Naive thymus-derived CD4-positive, alpha-beta T cell (primary cell): ENCODE measurements at regions not wholly inside any gene's neighbourhood (a gene's known extent, or its start where the extent isn't known, plus 50 kb on each side); places are given as distances from the start of the nearest gene placed in this dataset.
"Not testable (repeated sequence)": the region's sequence is repeated elsewhere in the genome, so short reads cannot be mapped to it uniquely, and the experiment has no call there.

Experiments used
- ATAC-seq: fragments of 150-1000 bp; cut with Tn5 transposase; 2 replicates; pipeline ENCODE4 v1.10.0; 2021; ENCODE audit warnings: mild to moderate bottlenecking, moderate library complexity
- CTCF ChIA-PET: fragments of 350-600 bp; sonication (Branson Sonifier 250); formaldehyde crosslinking; loops from one replicate; lab custom pipeline; 2021; ENCODE audit warnings: antibody characterized with exemption; lab: Charles Lee
- POLR2A ChIA-PET: fragments of 350-600 bp; sonication (Branson Sonifier 250); formaldehyde crosslinking; loops from one replicate; lab custom pipeline; 2021; ENCODE audit warnings: antibody characterized with exemption, inconsistent platforms; lab: Charles Lee
- DNase-seq, 9 donors: peaks; one replicate each; pipeline versions ENCODE4 v3.0.0 to v3.0.0-alpha.2; 2020 to 2022; ENCODE audit warnings: mixed read lengths in 1 of 9
- H3K27ac ChIP-seq: one replicate; pipeline ENCODE4 v1.7.0; 2013; ENCODE audit warnings: mild to moderate bottlenecking, low read depth, low read length, moderate library complexity
- H3K27me3 ChIP-seq, 2 donors: one replicate each; pipeline ENCODE4 v1.7.0; 2013; ENCODE audit warnings: low read length in 2 of 2, mild to moderate bottlenecking in 2 of 2, moderate library complexity in 2 of 2; ENCODE audit not compliant: control insufficient read depth in 2 of 2, insufficient read depth in 2 of 2
- H3K36me3 ChIP-seq, 3 experiments: 1 replicate in 2 of 3; 2 replicates in 1 of 3; pipeline ENCODE4 v1.7.0; 2013; ENCODE audit warnings: low read length in 3 of 3, mild to moderate bottlenecking in 3 of 3, moderate library complexity in 1 of 3; ENCODE audit not compliant: insufficient read depth in 3 of 3, control insufficient read depth in 2 of 3
- H3K4me1 ChIP-seq, 2 donors: one replicate each; pipeline ENCODE4 v1.7.0; 2013; ENCODE audit warnings: low read length in 2 of 2, mild to moderate bottlenecking in 2 of 2, moderate library complexity in 1 of 2; ENCODE audit not compliant: control insufficient read depth in 2 of 2, insufficient read depth in 2 of 2
- H3K4me3 ChIP-seq: 2 replicates; pipeline ENCODE4 v1.7.0; 2013; ENCODE audit warnings: mild to moderate bottlenecking, low read length
- H3K9me3 ChIP-seq, 3 experiments: 1 replicate in 2 of 3; 2 replicates in 1 of 3; pipeline ENCODE4 v1.7.0; 2013; ENCODE audit warnings: low read length in 3 of 3; ENCODE audit not compliant: control insufficient read depth in 2 of 3
- H3K27ac Mint-ChIP-seq, 9 donors: one replicate each; pipeline ENCODE4 v1.8.0; 2020 to 2022; ENCODE audit warnings: mixed read lengths in 9 of 9, mild to moderate bottlenecking in 8 of 9, moderate library complexity in 5 of 9, inconsistent platforms in 2 of 9
- H3K27me3 Mint-ChIP-seq, 5 donors: one replicate each; pipeline ENCODE4 v1.8.0; 2021 to 2022; ENCODE audit warnings: mixed read lengths in 5 of 5, mild to moderate bottlenecking in 1 of 5
- H3K36me3 Mint-ChIP-seq, 5 donors: one replicate each; pipeline ENCODE4 v1.8.0; 2020 to 2022; ENCODE audit warnings: mixed read lengths in 5 of 5, mild to moderate bottlenecking in 3 of 5, inconsistent platforms in 1 of 5
- H3K4me1 Mint-ChIP-seq, 7 donors: one replicate each; pipeline ENCODE4 v1.8.0; 2020 to 2022; ENCODE audit warnings: mixed read lengths in 7 of 7, mild to moderate bottlenecking in 3 of 7, inconsistent platforms in 1 of 7
- H3K4me3 Mint-ChIP-seq, 10 donors: one replicate each; pipeline ENCODE4 v1.8.0; 2020 to 2022; ENCODE audit warnings: mild to moderate bottlenecking in 10 of 10, mixed read lengths in 10 of 10, moderate library complexity in 6 of 10, inconsistent platforms in 2 of 10
- H3K9me3 Mint-ChIP-seq, 11 donors: one replicate each; pipeline ENCODE4 v1.8.0; 2020 to 2022; ENCODE audit warnings: mixed read lengths in 11 of 11, mild to moderate bottlenecking in 4 of 11, inconsistent platforms in 1 of 11, moderate library complexity in 1 of 11
- intact Hi-C, 2 donors: fragments of 100-400 bp; cut with micrococcal nuclease; formaldehyde crosslinking; loops; one replicate each; pipeline ENCODE4 v1.15.1; 2023

DNA sequence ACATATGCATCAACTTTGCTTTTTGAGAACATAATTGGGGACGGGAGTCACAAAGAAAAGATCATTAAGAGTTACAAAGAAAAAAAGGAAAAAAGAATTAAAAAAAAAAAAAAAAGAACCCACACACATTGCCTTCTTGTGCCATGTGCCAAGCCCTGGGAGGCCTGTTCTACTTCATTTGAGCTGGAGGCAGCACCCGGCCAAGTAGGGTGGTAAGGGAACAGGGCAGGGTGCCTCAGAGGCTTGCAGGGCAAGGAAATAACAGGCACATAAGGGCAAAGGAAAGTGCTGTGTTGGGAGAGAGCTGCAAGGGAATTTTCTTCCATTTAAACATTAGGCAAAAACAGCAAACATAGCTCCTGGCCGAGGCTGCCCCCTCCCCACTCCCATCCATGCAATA is 418.0 kb downstream of the TMEM182 start:
- Mint-ChIP-seq H3K36me3 (no peaks in the 10 kb centered on the region), H3K27me3 (peaks cover 0 to 13% (median 0%) of the 10 kb centered on the region in 5 donors), H3K4me1 (no peaks in the 10 kb centered on the region), H3K27ac (no peak overlapping the region), H3K4me3 (no peak overlapping the region), H3K9me3 (peaks cover 0 to 10% (median 0%) of the 10 kb centered on the region in 11 donors)
- intact Hi-C loops: no loop called here
- Histone ChIP-seq H3K27me3 (no peaks in the 10 kb centered on the region), H3K27ac (no peak overlapping the region), H3K4me3 (no peak overlapping the region), H3K4me1 (no peaks in the 10 kb centered on the region), H3K36me3 (no peaks in the 10 kb centered on the region), H3K9me3 (no peaks in the 10 kb centered on the region)
- DNase-seq (no peak), ATAC-seq (no peak)
- CTCF ChIA-PET: no interaction called here
- POLR2A ChIA-PET: no interaction called here

DNA sequence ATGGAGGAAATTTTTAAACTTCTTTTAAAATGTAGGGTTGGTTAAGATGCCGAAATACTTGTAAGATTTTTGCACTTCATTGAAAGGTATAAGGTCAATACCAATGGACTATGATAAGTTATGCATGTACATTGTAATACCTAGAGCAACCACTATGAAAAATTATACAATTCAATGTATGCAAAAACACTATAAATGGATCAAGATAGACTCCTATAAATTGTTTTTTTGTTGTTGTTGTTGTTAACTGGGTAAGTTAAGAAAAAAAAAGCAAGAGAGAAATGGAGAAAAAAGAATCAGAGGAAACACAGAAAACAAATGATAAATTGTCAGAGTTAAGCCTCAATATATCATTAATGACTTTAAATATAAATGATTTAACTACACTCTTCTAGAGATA is 421.2 kb downstream of the TMEM182 start:
- Histone ChIP-seq H3K4me3 (no peak overlapping the region), H3K27me3 (no peaks in the 10 kb centered on the region), H3K36me3 (no peaks in the 10 kb centered on the region), H3K27ac (no peak overlapping the region), H3K9me3 (no peaks in the 10 kb centered on the region), H3K4me1 (no peaks in the 10 kb centered on the region)
- Mint-ChIP-seq H3K27ac (no peak overlapping the region), H3K4me3 (no peak overlapping the region), H3K27me3 (no peaks in the 10 kb centered on the region), H3K9me3 (peaks cover 0 to 6% (median 0%) of the 10 kb centered on the region in 11 donors), H3K4me1 (no peaks in the 10 kb centered on the region), H3K36me3 (no peaks in the 10 kb centered on the region)
- DNase-seq: no peak
- intact Hi-C loops: no loop called here
- ATAC-seq: no peak
- POLR2A ChIA-PET: no interaction called here
- CTCF ChIA-PET: no interaction called here

- Mint-ChIP-seq H3K9me3 (peaks cover 2 to 26% (median 8%) of the 10 kb centered on the region in 11 donors), H3K4me3 (no peak overlapping the region), H3K27me3 (no peaks in the 10 kb centered on the region), H3K27ac (no peak overlapping the region), H3K4me1 (no peaks in the 10 kb centered on the region), H3K36me3 (peaks cover 0 to 4% (median 0%) of the 10 kb centered on the region in 5 donors)
- POLR2A ChIA-PET: no interaction called here
- Histone ChIP-seq H3K27ac (no peak overlapping the region), H3K4me3 (no peak overlapping the region), H3K4me1 (no peaks in the 10 kb centered on the region), H3K9me3 (no peaks in the 10 kb centered on the region), H3K36me3 (no peaks in the 10 kb centered on the region), H3K27me3 (no peaks in the 10 kb centered on the region)
- CTCF ChIA-PET: no interaction called here
- intact Hi-C loops: no loop called here
- no peak for DNase-seq
- no peak for ATAC-seq
Observed at GRCh38 chr2:103196802-103197201, 435.0 kb downstream of the TMEM182 start.

DNA sequence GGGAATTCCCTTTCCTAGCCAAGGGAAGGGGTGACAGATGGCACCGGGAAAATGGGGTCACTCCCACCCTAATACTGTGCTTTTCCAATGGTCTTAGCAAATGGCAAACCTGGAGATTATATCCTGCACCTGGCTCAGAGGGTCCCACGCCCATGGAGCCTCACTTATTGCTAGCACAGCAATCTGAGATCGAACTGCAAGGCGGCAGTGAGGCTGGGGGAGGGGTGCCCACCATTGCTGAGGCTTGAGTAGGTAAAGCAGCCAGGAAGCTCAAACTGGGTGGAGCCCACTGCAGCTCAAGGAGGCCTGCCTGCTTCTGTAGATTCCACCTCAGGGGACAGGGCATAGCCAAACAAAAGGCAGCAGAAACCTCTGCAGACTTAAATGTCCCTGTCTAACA is 438.9 kb downstream of the TMEM182 start:
- H3K4me3 Mint-ChIP-seq, ATAC-seq, H3K27ac Mint-ChIP-seq, H3K4me3 ChIP-seq, H3K27ac ChIP-seq, POLR2A ChIA-PET, H3K27me3 Mint-ChIP-seq, H3K4me1 Mint-ChIP-seq, H3K4me1 ChIP-seq, H3K36me3 Mint-ChIP-seq, H3K27me3 ChIP-seq, CTCF ChIA-PET, DNase-seq, H3K36me3 ChIP-seq, intact Hi-C loops, H3K9me3 ChIP-seq: not testable (repeated sequence)
- H3K9me3 Mint-ChIP-seq: peaks cover 2 to 25% (median 14%) of the 10 kb centered on the region in 11 donors

DNA sequence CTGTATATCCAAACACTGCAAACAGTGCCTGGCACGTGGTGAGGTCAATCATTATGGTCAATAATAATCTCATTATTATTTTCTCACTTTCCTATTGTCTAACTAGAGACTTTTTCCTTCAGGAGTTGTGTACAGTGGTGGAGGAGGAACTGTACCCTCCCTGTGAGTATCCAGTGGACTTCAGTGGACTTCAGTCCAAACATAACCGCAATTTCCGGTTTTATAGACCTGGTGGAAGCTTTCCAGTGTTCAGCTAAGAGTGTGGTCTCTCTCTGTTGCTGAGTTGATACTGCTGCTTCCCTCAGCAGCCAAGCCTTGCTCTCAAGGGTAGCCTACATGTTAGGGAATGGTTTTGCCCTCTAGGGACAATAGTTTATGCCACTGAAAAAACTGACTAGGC is 447.1 kb downstream of the TMEM182 start:
- H3K27ac Mint-ChIP-seq: no peak overlapping the region

DNA sequence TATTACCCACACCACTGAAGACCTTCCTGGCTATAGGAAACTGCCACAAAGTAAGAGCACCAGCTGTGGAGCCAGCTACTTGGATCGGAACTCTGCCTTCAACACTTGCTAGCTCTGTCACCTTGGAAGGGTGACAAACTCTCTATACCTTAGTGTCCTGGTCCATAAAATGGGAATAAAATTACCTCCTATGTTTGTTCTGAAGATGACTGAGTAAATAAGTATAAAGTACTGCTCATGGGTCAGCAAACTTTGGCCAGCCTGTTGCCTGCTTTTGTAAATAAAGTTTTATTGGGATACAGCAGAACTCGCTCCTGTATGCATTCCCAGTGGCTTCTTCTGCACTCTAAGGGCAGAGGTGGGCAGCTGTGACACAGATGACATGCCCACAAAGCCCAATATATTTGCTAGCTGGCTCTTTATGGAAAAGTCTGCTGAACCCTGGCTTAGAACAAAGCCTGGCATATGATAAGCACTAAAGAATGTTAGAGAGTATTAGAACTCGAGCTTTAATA is 451.3 kb downstream of the TMEM182 start:
- Mint-ChIP-seq H3K9me3 (peaks cover 0 to 10% (median 3%) of the 10 kb centered on the region in 11 donors), H3K4me1 (no peaks in the 10 kb centered on the region), H3K4me3 (no peak overlapping the region), H3K27ac (no peak overlapping the region), H3K27me3 (no peaks in the 10 kb centered on the region), H3K36me3 (no peaks in the 10 kb centered on the region)
- no peaks in the 10 kb centered on the region for H3K9me3 ChIP-seq
- DNase-seq: no peak
- no peaks in the 10 kb centered on the region for H3K36me3 ChIP-seq
- ATAC-seq: no peak
- H3K4me1 ChIP-seq: no peaks in the 10 kb centered on the region
- intact Hi-C loops: no loop called here
- no peaks in the 10 kb centered on the region for H3K27me3 ChIP-seq
- H3K4me3 ChIP-seq: no peak overlapping the region
- ChIA-PET POLR2A (no interaction called here), CTCF (no interaction called here)
- H3K27ac ChIP-seq: no peak overlapping the region

More for the DNA sequence above, 447.1 kb downstream of the TMEM182 start:
- peaks cover 0 to 9% (median 2%) of the 10 kb centered on the region in 11 donors for H3K9me3 Mint-ChIP-seq
- ChIA-PET CTCF (no interaction called here), POLR2A (no interaction called here)
- H3K4me1 ChIP-seq: no peaks in the 10 kb centered on the region
- H3K4me3 ChIP-seq: no peak overlapping the region
- H3K36me3 ChIP-seq: no peaks in the 10 kb centered on the region
- ATAC-seq (no peak), DNase-seq (no peak)
- H3K9me3 ChIP-seq: no peaks in the 10 kb centered on the region
- no peaks in the 10 kb centered on the region for H3K27me3 Mint-ChIP-seq
- no peak overlapping the region for H3K4me3 Mint-ChIP-seq
- no peak overlapping the region for H3K27ac ChIP-seq
- H3K36me3 Mint-ChIP-seq: no peaks in the 10 kb centered on the region
- H3K27me3 ChIP-seq: no peaks in the 10 kb centered on the region
- intact Hi-C loops: no loop called here
- H3K4me1 Mint-ChIP-seq: no peaks in the 10 kb centered on the region

- no peak overlapping the region for H3K27ac Mint-ChIP-seq
- DNase-seq (no peak), ATAC-seq (no peak)
- Histone ChIP-seq H3K36me3 (no peaks in the 10 kb centered on the region), H3K27ac (no peak overlapping the region), H3K4me1 (no peaks in the 10 kb centered on the region), H3K9me3 (no peaks in the 10 kb centered on the region), H3K4me3 (no peak overlapping the region), H3K27me3 (no peaks in the 10 kb centered on the region)
- peaks cover 0 to 9% (median 3%) of the 10 kb centered on the region in 11 donors for H3K9me3 Mint-ChIP-seq
- POLR2A ChIA-PET: no interaction called here
- CTCF ChIA-PET: no interaction called here
- no peak overlapping the region for H3K4me3 Mint-ChIP-seq
- H3K4me1 Mint-ChIP-seq: no peaks in the 10 kb centered on the region
- intact Hi-C loops: no loop called here
- no peaks in the 10 kb centered on the region for H3K36me3 Mint-ChIP-seq
- H3K27me3 Mint-ChIP-seq: no peaks in the 10 kb centered on the region
Observed at GRCh38 chr2:103218516-103218915, 456.7 kb downstream of the TMEM182 start.
